DMS114 treated with DMSO at 0.1 percent for 48 hours (cell line): ENCODE measurements at regions not wholly inside any gene's neighbourhood (a gene's known extent, or its start where the extent isn't known, plus 50 kb on each side); places are given as distances from the start of the nearest gene placed in this dataset.

Experiments used
- DNase-seq: peaks from one replicate; lab custom pipeline; 2025; ENCODE audit not compliant: unreplicated experiment; lab: John Stamatoyannopoulos, UW

DNA sequence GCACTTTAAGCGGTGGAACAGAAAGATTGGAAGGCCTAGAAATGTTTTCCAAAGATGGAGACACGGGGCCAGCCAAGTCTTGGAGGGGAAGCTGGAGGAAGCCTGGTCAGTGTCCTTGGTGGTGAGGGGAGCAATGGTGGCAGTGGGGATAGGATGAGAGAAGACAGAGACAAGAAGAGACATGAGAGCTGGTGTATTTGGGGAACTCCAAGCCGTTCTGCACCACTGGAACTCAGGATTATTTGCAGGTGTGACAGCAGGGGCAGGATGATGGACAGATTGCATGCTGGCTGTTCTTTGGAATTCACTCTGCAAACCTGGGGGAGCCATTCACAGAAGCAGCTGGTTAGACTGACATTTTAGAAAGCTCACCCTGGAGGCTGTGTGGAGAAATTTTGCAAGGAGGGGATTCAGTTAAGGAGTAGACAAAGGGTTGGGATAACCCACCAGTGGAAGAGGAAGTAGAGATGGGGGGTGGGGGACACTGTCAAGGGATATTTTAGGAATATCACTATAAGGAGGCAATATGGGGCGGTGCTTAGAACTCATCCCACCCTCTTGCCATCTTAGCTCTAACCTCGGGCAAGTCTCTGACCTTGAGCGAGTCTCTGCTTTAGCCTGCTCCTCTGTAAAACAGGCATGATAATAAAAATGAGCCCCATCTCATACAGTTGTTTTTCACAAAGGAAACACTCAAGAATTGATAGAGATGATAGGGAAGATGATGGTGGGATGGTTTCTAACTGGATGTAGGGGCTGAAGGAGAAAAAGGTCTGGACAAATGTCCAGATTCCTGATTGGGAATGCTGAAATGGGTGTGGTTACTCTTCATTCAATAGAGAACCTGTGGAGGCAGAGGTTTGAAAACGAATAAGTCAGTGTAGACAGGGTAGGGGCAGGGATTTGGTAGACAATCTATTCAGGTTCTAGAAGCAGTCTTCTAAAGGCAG lies 175.8 kb downstream of the MYCN start:
- DNase-seq: no peak

DNA sequence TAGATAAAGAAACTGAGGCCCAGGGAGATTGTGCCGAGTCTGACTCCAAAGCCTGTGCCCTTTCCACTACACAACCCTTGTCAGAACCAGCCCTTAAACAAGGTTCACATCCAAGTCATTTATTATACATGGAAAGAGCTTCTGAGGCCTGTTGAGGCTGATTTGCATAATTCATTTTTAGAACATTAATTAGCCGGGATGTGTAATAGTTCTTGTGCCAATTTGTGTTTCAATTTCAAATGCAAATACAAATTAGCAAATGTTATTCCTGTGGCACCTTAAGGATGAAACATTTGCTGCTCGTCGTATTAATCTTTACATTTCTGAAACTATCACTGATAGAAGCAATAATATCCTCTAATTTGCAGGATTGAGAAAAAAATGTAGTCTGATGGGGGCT lies 174.9 kb downstream of the MYCN start:
- no peak for DNase-seq

- no peak for DNase-seq
These were observed 174.5 kb downstream of the MYCN start for GRCh38 chr2:16114836-16115235.

GRCh38 chr2:16114070-16114469 lies 173.7 kb downstream of the MYCN start:
- DNase-seq: no peak

DNA sequence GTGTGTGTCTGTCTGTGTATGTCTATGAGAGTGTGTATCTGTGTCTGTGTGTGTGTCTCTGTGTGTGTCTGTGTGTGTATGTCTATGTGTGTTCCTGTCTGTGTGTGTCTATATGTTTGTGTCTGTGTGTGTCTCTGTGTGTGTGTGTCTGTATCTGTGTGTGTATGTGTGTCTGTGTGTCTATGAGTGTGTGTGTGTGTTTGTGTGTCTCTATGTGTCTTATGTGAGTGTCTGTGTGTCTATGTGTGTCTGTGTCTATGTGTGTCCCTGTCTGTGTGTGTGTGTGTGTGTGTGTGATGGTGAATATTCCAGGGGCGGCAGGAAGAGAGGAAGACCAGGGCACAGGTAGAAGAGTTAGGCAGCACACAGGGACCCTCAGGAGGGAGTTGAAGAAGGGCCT lies 173.2 kb downstream of the MYCN start:
- no peak for DNase-seq

GRCh38 chr2:16112972-16113560 lies 172.7 kb downstream of the MYCN start:
- DNase-seq: no peak

DNA sequence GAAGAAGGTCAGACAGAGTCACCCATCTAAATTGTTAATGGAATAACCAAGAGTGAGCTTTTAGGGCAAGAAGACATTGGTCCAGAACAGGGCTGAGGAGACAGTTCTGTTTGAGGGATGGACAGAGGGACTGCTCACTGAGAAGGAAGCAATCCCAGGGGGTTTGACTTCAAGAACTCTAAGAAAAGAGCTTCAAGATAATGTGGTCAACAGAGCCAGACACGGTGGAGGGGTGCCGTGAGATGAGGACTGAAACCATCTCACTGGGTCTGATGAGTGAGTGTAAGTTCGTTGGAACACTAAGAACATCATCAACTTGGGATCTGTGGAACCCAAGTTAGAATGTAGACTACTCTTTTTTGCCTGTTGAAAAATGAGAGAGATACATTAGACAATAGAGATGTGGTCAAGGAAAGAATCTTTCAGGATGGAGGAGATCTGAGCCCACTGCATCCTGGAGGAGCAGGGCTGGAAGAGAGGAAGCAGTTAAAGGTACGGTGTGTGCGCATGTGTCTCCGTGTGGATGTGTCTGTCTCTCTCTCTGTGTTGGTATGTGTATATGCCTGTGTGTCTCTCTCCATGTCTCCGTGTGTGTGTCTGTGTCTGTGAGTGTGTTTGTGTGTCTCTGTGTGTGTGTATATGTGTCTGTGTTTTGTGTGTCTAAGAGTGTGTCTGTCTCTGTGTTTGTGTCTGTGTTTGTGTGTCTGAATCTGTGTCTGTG lies 172.1 kb downstream of the MYCN start:
- no peak for DNase-seq

DNA sequence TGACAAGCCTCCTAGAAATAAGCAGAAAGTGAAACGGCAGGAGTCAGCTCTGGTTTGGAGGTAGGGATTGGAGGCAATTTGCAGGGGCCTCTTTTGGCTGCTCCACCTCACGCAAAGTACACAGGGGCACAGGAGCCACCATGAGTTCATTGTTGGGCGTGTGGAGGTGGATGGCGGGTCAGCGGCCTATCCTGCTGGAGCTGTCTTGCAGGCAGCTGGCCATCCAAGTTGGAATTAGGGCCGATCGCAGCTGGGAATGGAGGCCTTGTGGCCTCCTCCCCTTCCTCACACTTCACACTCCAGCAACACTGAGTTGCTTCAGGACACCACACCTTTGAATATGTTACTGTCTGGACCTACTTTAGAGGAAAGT lies 171.5 kb downstream of the MYCN start:
- DNase-seq: no peak

DNA sequence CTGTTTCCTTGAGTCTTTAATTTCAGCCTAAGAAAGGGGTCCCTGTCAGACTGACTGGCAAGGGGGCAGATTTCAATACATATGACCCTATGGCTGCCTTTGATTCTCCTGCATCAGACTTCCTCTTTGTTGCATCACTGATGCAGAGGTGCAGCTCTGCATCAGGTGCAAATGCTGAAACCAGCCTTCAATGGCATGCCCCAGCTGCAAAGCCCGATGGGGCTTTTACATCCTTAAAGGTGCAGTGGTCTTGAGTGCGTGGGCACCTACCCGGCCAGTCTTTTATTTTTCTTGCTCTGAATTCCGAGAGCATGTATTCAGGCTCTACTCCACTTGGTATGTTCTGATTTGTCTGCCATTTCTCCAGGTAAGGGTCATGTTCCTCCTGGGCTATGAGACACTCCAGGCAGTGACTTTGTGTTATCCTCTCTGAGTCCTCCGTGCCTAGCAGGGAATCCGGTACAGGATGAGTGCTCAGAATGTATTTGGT lies 169.5 kb downstream of the MYCN start:
- no peak for DNase-seq

GRCh38 chr2:16109368-16109820 lies 169.0 kb downstream of the MYCN start:
- no peak for DNase-seq

- DNase-seq: no peak
These were observed 166.9 kb downstream of the MYCN start for GRCh38 chr2:16107246-16107645.

DNA sequence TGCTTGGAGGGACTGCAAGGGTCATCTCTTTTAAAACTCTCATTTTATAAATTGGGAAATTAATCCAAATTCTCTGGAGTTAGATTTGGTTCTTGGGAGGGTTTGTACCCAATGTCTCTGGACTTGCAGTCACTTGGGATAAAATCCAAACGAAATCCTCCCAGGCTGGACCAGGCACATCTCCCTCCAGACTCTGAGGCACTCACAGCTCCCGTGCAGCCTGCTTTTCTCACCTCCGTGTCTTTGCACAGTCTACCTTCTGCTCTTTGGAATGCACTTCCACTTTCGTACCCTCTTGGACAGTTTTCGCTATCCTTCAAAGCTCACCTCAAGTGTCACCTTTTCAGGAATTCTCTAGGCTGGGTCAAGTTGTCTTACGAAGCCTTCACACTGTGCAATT lies 166.3 kb downstream of the MYCN start:
- no peak for DNase-seq

GRCh38 chr2:16105669-16106281 lies 165.4 kb downstream of the MYCN start:
- no peak for DNase-seq

DNA sequence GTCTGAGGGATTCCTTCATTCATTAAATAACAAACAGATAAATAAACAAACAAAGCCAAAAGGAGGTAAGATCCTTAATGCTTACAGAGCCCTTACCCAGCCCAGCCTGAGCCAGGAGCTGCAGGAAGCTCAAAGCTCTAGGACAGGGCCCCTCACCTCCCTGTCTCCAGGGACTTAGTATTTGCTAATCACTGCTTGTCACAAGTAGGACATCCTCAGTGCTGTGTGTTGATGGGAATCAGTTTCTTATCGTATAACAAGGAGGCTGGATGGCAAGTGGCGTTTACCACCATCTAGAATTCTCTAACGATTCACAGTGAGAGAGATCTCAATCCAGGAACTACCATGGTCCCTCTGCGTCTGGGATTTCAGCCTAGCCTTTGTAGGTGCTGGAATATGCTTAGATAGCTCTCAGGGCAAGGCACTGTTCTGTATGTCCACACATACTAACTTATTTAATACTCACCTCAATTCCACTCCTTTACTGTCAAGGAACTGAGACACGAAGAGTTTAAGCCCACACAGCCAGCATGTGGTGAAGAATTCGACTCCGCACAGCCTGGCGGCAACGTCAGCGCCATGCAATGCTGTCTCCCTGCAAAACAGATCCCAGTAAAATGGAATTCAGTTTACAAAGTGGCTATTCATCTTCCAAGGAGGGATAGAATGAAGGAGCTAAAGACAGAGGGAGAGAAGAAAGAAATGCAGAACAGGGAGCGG lies 164.8 kb downstream of the MYCN start:
- DNase-seq: no peak

DNA sequence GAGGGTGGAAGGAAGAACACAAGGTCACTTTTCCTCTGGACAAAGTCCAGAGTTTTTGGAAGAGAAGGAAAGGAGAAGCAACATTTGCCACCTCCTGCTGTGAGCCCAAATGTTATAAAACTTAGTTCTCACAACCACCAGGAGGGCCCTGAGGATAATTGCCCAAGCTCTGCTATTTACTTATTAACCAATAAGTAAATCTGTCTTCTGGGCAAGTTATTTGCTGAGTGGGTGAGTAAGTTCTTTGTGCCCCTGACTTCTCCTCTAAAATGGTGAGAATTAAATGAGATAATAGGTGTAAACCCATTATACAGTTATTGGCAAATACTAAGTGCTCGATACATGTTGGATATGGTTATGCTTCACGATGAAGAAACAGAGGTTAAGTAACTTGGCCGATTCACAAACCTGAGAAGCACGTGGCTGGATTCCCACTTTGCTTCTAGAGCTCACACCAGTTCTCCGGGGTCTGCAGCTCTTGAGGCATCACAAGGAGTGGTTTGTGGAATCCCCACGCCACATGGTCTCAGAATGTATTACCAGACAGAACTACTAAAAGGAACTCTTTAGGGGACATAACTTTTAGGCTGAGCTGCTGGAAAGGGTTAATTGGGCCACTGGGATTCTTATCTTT lies 164.1 kb downstream of the MYCN start:
- no peak for DNase-seq

DNA sequence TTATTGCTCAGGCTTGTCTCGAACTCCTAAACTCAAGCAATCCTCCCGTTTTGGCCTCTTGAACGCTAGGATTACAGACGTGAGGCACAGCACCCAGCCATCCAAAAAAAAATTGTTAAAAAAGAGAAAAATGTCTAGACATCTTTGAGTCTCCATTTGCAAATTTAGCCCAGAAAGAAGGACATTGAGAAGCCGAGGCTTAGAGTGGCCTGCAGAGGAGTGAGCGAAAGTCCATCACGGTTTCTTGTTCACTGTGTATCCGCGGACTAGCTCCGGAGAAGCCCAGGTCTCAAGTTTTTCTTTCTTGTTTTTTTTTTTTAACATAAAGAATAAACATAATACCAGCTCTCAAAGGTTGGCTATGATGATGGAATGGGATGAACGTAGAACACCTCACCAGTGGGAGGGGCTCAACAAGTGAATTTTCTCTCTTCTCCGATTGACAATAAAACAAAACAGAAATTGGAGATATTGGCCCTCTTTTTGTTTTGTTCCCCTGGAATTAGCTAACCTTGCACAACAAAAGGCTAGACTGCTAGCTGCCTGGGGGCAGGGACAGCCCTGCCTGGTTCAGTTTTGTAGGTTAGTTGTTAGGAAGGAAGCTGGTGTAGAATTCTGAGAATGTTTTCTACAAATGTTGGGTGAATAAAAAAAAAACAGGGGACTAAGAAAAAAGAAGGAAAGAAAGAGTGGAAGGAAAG lies 163.4 kb downstream of the MYCN start:
- no peak for DNase-seq

DNA sequence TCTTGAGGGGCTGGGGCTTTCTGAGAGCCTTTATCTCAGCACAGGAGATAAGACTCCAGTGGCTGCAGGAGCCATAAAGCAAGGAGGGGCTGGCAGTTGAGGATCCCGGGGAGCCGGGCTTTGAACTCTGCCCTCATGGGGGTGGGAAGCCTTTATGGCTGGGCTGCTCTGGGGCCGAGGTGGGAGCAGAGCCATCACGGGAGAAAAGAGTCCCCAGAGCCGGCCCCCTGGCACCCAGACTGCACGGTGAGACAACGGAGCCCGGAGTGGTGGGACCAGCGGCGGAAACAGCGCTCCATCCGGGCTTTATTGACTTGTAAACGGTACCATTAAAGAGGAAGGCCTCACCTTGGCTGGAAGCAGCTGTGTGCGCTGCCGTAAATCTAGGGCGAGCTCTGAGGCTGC lies 162.6 kb downstream of the MYCN start:
- DNase-seq: no peak

- no peak for DNase-seq
These were observed 162.1 kb downstream of the MYCN start for GRCh38 chr2:16102358-16102975.

GRCh38 chr2:16101196-16101595 lies 160.8 kb downstream of the MYCN start:
- no peak for DNase-seq
